Medulla oblongata (tissue), 1 donor: ENCODE measurements at regions not wholly inside any gene's neighbourhood (a gene's known extent, or its start where the extent isn't known, plus 50 kb on each side); places are given as distances from the start of the nearest gene placed in this dataset.
A peak's percentile ranks its signal among the peaks of the same experiment; 100 is the strongest.
"Not testable (repeated sequence)": the region's sequence is repeated elsewhere in the genome, so short reads cannot be mapped to it uniquely, and the experiment has no call there.

Source experiments
- DNase-seq: peaks from one replicate; pipeline ENCODE4 v3.0.0-alpha.2; 2015; ENCODE audit errors: extremely low spot score

DNA sequence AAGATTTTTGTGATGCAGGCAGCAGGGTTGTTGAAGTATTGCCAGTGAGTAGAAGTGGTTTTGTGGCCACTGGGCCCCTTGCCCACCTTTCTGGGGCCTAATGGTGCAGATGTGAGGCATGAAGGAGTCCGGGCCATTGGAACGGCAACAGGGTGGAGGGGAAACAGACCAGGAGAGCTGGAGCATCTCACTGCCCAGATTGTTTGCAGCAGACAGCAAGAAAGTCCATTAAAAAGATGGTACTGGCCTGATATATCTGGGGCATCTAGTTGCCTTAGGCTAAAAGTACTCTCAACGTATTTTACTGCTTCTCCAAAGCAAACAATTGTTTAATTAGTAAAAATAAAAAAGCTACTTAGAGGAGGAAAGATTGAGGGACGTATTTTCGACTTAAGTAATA, 298.4 kb downstream of the SATB1 start:
- no peak for DNase-seq

GRCh38 chr3:18124501-18124900, 300.6 kb downstream of the SATB1 start:
- no peak for DNase-seq

GRCh38 chr3:18122264-18122663, 302.9 kb downstream of the SATB1 start:
- DNase-seq, result no peak

DNA sequence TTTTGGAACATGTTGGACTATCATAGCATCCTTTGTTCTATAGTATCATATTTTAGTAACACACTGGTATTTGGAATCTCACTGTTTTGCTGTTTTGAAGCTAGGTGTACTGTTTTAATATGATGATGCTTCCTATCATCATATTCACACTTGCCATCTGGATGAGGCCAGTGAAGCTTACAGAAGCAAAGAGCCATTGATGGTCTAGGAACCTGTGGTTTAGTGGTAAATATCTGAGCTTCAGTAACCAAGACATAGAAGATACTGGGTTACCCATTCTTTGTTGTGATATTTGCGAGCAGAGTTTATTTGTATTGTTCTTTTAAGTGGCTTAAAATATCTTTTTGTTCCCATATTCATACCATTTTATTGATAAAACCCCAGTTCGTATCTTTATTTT, 304.1 kb downstream of the SATB1 start:
- no peak for DNase-seq

- DNase-seq, result no peak
Measured at GRCh38 chr3:18119866-18120265, 305.3 kb downstream of the SATB1 start.

- no peak for DNase-seq
Measured at GRCh38 chr3:18114894-18115293, 310.2 kb downstream of the SATB1 start.

- no peak for DNase-seq
Measured at GRCh38 chr3:18113417-18113816, 311.7 kb downstream of the SATB1 start.

DNA sequence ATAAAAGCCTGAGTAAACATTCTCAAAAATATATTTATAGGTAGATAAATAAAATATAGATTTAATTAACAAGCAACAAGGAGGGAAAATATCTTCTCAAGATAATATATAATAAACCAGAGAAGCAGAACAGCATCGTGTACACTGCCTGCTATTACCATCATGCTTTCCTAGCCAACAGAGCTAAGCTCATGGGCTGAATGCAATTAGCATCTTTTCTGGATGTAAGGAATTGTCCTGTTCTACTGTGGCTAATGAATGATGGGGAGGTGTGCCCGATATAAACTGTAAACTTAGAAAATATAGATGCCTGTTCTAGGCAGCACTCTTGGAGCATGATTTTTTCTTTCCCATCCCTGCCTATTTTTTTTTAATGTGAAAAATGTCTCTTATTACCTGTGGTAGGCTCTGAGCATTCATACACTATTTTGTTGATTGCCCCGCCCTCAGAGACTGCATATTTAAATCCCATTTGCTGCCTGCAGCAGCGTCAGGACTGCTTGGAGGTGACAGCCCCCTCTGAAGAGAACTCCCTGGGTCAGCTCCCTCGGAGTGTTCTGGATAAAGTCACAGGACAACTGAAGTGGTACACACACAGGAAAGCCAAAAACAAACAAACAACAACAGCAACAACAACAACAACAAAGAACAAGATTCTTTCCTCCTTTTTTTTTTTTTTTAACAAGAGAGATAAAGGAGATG, 312.3 kb downstream of the SATB1 start:
- no peak for DNase-seq

- peak; percentile 18 for DNase-seq
Measured at GRCh38 chr3:18111796-18112232, 313.3 kb downstream of the SATB1 start.

DNA sequence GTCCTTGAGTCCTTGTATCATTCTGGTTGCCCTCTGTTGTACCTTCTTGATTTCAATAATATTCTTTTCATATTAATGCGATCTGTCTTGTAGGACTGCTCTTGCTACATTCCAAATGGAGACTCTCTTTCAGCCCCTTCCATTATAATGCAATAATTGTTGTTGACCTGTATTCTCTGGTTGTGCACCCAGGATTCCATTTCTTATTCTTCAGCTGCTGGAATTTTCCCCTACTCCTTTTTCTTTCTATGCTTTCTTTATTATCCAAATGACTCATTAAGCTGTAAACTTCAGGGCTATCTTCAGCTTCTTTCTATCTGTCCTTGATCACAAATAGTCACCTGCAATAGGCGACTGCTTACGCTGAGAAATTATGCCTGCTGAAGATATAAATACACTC, 321.5 kb downstream of the SATB1 start:
- no peak for DNase-seq

- no peak for DNase-seq
Measured at GRCh38 chr3:18100121-18100520, 325.0 kb downstream of the SATB1 start.

DNA sequence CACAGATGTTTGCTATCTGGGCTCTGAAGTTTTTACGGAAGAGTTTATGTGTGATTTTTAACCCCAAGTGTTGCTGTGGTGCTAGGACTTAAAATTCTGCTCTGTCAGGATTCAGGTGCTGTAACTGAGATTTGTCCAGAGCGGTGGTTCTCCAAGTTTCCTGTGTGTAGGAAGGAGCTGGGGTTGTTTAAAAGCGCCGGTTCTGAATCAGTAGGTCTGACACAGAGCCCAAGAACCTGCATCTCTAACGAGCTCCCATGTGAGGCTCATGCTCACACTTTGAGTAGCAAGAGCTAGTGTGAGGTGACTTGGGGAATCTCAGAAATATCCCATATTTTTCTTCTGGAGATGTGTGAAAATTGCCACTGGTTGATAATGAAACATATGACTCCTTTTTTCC, 325.5 kb downstream of the SATB1 start:
- no peak for DNase-seq

- DNase-seq, result no peak
Measured at GRCh38 chr3:18098960-18099587, 326.1 kb downstream of the SATB1 start.

- DNase-seq, result no peak
Measured at GRCh38 chr3:18097989-18098388, 327.1 kb downstream of the SATB1 start.

DNA sequence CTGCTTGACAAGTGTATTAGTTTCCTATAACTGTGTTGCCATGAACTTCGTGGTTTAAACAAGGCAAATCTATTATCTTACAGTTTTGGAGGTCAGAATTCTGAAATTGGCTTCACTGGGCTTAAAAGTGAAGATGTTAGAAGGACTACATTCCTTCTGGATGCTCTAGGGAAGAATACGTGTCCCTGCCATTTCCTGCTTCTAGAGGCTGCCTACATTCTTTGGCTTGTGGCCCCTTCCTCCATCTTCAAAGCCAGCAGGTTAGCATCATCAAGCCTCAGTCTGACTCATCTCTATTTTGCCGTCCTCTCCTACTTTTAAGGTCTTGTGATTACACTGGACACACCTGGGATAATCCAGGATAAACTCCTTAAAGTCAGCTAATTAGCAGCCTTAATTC, 327.7 kb downstream of the SATB1 start:
- no peak for DNase-seq

GRCh38 chr3:18092726-18093125, 332.4 kb downstream of the SATB1 start:
- no peak for DNase-seq

DNA sequence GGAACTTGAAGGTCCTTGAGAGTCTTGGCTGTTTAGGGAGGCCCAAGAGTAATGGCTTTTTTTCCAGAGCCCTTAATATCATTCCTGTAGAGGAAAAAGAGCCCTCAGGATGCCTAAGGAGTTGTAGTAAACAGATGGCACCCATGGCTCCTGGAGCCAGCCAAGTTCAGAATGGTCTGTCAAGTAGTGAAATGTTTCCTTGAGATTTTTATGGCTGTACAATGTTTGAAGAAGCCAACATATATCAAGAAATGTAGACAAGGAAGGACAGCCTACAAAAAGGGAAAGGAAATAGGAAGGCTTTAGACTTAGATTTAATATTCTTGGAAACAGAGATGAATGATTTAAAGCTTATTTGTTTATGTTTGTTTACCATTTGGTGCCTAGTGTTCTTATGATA, 334.8 kb downstream of the SATB1 start:
- DNase-seq, result no peak

GRCh38 chr3:18087988-18088387, 337.2 kb downstream of the SATB1 start:
- no peak for DNase-seq

GRCh38 chr3:18086760-18087159, 338.4 kb downstream of the SATB1 start:
- DNase-seq, result no peak

DNA sequence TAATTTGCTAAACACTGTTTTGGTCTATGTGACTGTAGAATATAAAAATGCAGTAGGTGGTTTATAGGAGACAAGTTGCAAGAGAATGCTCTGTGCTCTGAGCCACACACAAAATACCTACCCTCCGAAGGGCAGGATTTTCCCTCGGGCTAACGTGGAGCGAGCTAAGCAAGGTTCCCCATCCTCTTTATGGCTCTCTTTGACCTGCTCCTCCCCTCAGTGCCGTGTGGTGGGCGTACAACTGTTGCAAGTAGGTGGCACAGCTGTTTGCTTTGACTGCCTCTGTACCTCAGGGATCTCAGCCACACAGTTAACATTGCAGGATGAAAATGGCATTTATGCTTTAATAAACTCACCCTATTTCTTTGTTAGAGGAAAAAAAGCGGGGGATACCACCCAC, 339.1 kb downstream of the SATB1 start:
- DNase-seq, result no peak

GRCh38 chr3:18085429-18085828, 339.7 kb downstream of the SATB1 start:
- no peak for DNase-seq

- not testable (repeated sequence) for DNase-seq
Measured at GRCh38 chr3:18083273-18083590, 340.8 kb upstream of the TBC1D5 start.

DNA sequence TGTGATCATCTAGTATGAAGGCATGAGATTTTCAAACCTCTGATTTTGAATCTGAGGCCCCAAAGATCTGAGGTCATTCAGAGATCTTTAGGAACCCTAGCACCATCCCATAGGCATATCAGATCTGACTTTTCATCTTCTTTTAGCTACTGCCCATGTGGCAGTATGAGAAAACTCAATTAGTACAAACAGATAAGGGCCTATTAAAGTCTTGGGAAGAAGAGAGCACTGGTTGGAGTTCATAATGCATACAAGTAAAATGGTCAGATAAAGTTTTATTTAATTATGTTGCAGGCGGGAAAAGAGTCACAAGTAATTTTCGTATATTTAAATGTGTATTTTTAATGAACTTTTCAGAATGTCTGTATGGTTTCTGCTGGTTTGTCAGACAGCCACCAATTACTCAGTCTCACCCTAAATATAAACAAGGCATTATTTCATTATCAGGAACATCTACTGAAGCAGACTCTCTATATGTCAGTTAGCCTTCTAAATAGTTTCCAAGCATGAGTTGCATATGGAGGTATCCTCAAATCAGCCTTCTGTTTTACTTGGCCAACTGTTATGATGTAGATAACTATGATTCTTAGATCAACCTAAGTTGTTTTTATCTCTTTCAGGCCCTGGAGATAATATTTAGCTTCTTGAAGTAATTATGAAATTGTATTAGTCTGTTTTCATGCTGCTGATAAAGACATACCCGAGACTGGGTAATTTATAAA, 340.3 kb upstream of the TBC1D5 start:
- DNase-seq, result no peak
